Fibroblast of skin of abdomen (primary cell): ENCODE measurements at regions not wholly inside any gene's neighbourhood (a gene's known extent, or its start where the extent isn't known, plus 50 kb on each side); places are given as distances from the start of the nearest gene placed in this dataset.
"Not testable (repeated sequence)": the region's sequence is repeated elsewhere in the genome, so short reads cannot be mapped to it uniquely, and the experiment has no call there.

Experiments used
- DNase-seq: peaks from one replicate; pipeline ENCODE4 v3.0.0-alpha.2; 2013

DNA sequence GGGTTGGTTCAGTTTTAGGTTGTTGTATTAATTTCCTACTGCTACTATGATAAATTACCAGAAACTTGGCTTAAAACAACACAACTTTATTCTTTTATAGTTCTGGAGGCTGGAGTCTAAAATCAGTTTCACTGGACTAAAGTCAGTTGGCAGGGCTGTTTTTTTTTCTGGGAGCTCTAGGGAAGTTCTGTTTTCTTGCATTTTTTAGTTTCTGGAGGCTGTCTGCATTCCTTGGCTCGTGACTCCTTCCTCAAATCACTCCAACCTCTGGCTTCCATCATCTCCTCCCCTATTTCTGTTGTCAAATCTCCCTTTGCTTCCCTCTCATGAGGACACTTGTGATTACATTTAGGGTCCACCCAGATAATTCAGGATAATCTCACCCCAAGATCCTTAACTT, 51.3 kb upstream of the SUB1 start:
- DNase-seq: peak; percentile 32

DNA sequence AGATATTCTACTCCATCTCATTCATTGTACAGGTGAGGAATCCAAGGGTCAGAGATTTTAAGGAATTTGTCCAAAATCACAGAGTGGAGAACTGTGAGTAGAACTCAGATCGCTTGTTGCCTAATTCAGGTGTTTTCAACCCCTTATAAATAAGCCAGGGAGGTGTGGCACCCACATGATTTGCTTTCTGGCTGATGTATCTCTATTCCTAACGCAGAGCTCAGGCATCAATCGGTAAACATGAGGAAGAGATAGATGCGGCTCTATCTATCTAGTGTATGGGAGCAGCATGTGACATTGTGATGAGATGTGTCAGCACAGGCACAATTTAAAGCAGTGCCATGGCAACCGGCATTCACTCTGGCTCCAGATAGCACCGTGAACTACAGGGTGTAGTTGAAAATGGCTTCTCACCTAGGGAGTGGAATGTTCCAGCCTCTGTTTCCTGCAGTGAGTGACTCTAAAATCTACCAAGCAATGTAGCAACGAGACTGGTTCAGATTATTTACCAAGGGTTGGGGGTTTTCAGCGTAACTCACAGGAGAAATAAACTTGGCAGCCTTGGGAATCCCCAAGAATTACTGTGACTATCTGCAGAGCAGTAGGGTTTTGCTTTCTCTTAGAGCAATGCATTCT, 53.4 kb upstream of the SUB1 start:
- DNase-seq: peak; percentile 80

DNA sequence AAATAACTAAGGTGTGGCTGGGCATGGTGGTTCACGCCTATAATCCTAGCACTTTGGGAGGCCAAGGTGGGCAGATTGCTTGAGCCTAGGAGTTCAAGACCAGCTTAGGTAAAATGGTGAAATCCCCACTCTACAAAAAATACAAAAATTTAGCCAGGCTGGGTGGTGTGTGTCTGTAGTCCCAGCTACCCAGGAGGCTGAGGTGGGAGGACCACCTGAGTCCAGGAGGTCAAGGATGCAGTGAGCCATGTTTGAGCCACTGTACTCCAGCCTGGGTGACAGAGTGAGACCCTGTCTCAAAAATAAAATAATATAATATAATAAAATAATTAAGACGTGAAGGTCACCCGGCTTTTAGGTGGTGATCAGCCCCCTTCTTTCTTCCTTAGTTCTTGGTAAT, 58.0 kb upstream of the SUB1 start:
- DNase-seq: not testable (repeated sequence)

DNA sequence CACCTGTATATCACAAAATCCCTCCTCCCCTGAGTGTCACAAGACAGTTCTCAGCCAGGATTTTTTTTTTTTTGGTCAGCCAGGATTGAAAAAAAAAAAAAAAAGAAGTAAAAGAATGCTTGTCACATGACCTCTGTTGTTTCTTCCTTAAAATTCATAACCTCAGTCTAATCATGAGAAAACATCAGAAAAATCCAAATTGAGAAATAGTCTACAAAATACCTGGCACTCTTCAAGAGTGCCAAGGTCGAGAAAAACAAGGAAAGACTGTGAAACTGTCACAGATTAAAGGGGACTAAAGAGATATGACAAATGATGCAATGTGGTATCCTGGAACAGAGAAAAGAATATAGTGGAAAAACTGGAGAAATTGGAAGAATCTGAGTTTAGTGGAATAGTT, 58.5 kb upstream of the SUB1 start:
- DNase-seq: no peak

DNA sequence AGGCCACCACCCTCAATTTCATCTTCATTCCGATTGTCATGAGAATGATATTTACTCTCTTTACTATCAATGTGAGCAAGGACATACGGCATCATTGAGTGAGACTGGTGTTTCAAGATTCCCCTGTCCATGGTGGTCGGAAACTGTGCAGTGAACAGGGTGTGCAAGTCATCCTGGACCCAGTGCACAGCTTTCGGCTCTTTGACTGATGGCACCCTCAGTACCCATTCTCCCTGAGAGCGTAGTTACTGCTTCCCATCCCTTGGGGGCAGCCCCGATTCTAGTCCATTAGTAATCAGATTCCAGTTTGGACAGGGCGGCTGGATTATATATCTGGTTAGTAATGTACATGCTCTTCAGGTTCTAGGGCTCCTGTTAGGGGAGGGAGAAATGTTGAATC, 61.7 kb upstream of the SUB1 start:
- no peak for DNase-seq

DNA sequence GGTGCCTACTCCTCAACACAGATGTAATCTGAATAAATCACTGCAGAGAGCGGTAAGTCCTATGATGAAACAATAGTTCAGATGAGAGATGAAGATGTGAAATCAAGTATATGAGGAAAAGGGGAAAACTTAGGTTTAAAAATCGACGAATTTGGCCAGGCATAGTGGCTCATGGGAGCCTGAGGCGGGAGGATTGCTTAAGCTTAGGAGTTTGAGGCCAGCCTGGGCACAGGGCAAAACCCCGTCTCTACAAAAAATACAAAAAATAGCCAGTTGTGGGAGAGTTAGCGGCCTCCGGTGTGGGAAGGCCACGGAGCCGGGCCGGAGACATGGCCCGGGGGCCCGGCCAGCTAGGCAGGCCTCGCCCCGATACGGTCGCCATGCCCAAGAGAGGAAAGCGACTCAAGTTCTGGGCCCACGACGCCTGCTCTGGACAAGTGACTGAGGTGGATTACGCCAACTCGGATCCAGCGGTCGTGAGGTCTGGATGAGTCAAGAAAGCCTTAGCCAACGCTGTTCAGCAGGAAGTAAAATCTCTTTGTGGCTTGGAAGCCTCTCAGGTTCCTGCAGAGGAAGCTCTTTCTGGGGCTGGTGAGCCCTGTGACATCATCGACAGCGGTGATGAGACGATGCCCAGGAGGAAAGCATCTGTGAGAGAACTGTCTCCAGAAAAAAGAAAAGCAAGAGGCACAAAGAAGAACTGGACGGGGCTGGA, 62.8 kb upstream of the SUB1 start:
- peak; percentile 90 for DNase-seq

DNA sequence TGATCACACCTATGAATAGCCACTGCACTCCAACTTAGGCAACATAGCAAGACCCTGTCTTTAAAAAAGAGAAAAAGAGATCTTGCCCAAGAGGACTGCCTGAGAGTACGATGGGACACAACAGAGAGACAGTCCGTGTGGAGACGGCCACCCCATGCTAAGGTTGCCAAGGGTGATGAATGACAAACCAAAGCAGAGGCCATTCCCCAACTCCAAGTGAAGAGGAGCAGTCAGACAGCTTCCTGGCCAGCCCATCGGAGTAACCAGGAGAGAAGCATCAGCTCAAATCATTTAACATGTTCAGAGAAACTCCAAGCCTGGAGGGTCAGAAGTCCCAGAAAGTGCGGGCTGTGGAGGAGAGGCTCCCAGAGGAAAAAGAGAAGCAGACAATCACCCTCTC, 63.9 kb upstream of the SUB1 start:
- no peak for DNase-seq

DNA sequence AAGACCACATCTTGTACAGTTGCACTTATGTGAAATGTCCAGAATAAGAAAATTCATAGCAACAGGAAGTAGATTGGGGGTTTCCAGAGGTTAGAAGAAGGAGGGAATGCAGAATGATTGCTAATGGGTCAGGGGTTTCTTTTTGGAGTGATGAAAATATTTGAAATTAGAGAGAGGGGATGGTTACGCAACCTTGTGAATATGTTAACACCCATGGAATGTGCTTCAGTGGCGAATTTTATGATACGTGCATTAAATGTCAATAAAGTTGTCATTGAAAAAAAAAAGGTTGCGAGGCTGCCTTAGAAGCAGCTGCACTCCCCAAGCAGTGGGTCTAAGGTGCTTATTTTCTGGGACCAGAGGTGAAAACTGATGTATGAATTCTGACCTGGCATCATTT, 64.4 kb upstream of the SUB1 start:
- DNase-seq: peak; percentile 72

DNA sequence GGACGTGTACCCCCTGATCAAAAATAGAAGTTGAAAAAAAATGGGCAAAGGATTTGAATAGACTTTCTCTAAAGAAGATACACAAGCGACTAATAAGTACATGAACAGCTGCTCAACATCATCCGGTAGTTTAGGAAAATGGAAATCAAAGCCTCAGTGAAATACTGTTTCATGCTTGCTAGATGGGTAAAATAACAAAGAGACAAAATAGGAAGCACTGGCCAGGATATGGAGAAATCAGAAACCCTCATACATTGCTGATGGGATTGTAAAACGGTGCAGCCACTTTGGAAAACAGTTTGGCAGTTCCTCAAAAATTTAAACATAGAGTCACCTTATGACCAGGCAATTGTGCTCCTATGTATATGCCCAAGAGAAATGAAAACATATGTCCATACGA, 65.0 kb upstream of the SUB1 start:
- DNase-seq: peak; percentile 51

DNA sequence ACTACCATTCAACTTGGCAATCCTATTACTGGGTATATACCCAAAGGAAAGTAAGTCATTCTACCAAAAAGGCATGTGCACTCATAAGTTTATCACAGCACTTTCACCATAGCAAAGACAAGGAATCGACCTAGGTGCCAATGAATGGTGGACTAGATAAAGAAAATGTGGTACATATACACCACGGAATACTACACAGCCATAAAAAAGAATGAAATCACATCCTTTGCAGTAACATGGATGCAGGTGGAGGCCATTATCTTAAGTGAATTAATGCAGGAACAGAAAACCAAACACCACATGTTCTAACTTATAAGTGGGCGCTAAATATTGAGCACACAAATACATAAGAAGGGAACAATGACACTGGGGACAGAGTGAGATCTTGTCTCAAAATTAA, 65.8 kb upstream of the SUB1 start:
- no peak for DNase-seq

DNA sequence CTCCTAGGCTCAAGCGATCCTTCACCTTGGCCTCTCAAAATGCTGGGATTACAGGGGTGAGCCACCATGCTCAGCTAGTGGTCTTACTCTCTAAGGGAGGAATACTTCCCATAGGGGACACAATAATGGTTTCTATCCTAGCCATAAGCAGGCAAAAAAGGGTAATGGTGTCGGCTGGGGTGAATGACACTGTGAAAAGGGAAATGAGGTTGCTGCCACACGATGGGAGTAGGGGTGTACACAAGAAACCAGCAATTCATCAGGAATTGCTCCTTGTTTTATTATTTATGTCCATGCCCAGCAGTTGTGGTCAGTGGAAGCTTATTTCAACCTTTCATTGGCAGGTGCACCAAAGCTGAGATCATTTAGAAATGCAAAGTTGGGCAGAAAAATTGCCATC, 70.3 kb upstream of the ZFR start:
- no peak for DNase-seq

DNA sequence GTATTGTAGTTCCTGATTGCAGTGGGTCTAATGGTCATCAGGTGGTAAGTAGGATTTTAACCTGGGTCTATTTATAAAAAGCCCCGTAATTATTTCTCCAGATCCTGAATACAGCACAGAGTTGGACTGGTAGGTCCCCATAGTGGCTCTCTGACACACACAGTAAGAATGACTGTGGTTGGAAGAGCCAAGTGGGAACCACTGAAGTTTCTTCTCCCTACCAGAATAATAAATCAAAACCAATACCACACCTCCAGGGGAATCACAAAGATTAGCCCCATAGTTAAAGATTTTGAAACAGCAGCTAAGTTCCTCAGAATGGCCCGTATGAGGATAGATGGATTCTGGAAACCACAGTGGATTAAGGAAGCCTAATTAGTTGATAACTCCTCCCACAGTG, 68.4 kb upstream of the ZFR start:
- DNase-seq: peak; percentile 75

DNA sequence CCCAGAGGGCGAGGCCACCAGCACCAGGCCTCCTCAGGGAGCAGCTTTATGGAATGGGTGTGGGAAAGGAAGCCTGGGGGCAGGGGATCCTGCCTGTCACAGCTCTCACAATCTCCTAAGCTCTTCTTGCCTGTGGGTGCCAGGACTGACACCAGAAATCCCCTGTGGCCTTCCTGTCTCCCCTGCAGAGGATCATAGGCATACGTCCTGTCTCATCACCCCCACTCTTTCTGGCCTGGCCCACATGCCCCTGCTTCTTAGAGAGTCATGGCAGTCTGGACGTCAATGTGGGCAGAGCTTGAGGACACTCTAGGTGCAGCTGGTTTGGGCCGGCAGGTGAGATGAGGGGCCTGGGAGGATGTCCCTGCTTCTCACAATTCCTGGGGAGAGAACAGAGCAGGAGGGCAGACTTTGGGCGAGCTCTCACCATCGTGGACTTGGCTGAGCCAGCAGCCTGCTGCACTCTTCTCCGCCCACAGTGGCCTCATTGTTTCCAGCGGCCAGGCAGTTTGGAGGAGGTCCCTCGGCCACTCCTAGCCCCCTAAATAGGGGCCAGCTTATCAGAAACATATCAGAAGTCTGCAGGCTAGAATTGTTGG, 67.3 kb upstream of the ZFR start:
- DNase-seq: no peak

DNA sequence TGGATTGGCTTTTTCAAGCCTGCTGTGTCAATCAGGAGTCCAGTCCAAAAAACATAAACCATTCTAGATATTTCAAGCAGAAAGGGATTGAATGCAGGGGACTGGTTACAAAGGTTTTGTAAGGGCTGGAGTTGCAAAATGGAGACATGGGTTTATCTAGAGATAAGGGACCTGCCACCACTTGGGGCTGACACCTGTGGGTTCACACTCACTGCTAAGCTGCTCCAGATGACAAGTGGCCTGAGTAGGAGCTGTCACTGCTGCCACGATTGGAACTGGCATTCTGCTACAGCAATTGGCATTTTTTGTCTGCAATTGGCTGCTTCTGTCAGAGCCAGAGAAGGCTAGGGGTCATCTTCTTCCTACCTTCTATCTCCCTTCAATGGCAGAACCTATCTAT, 66.3 kb upstream of the ZFR start:
- DNase-seq: no peak

DNA sequence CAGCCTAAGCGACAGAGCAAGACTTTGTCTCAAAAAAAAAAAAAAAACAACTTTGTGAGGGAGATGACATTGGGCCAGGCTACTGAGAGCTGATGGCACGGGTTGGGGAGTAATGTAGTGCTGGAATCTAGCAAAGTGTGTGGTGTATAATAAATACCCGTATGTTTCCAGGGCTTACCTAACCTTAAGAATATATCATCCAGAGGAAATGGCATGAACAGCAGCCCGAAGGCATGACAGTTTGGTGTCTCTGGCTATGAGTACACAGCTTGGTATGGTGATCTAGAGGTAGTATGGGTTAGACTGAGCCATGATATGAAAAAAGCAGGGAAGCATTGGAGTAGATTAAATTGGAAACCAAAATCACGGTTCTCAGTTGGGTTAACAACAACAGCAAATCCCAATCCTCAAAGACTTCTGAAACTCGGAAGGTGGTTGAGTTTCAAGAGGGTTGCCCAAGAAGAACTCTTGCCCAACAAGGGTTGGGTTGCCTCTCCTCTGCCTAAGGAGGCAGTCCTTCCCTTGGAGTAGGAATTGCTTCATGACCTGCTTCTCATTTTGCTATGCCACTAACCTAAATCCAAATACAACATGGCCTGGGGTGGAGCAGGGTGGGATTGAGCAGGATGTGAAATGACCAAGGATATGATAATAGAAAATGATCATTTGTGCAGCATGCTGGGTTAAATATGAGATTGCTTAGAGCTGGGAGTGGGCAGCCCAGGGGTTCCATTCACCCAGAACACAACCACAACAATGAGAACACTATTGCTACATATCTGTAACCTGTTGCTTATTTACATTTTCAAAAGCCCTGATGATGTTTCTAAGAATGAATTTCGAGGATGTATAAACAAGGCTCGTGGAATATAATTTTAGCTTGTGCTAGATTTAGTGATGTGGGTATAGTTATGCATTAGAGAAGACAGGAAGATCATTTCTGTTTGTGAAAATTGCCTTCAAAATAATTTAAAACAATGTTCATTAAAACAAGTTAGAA, 64.6 kb upstream of the ZFR start:
- DNase-seq: peak; percentile 37

DNA sequence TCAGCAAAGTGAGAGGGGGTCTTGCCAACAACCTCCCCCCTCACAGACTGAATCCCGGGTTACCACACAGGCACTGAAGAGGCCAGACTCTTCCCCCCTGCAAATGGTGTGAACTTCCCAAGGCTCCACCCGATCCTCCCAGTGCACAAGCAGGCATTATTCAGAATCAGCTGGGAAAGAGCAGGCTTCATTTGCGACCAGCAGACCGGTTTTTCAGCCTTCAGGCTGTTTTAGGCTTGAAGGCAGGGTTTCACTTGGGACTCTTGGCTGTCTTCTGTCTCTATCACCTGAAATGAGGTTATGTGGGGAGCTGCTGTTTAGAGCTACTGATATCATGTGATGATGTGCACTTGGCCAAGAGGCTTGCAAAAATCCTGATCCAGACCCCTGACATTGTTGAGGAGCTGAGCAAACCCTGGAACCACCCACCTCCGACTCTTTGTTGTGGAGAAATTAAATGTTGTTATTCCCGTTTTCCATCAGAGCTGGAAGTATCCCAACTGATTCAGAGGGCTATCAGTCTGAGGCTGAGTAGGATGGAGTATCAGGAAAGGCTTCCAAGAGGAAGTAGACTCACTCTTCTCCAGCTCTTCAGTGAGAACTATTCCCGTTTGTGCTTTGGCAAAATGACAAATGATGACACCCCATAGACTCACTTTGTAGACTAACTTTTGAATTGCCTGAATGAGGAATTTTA, 63.3 kb upstream of the ZFR start:
- DNase-seq: peak; percentile 98

DNA sequence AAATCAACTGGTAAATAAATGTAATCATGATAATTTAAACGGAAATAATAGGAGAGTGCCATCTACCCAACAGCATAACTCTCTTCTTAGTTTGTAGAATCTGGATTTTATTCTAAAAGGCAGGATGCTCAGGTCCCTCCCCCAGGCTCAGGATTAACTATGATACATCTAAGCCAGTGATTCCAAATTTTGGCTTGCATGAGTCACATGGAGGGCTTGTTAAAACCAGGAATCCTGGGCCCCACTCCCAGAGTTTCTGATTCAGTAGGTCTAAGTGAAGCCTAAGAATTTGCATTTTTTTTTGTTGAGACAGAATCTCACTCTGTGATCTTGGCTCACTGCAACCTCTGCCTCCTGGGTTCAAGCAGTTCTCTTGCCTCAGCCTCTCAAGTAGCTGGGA, 62.3 kb upstream of the ZFR start:
- DNase-seq: peak; percentile 97

DNA sequence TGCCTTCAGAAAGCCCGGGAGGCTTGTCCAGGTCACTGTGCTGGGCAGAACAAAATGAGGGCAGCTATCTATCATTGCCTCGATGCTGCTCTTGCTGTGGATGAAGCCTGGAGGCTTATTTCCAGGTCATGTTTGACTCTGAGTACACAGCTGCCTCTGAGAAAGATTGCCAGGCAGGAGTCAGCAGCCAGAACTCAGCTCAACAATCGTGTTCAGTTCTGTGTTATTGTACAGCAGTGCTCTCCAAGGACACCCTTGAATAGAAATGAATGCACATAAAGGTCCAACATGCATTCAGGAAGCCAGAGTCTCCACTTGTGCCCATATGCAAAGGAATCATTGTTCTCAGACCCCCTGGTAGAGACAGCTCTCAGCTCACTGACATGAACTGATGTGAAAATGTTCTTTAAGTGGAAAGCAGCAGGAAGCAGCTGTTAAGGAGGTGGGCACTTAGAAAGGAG, 61.7 kb upstream of the ZFR start:
- DNase-seq: no peak

DNA sequence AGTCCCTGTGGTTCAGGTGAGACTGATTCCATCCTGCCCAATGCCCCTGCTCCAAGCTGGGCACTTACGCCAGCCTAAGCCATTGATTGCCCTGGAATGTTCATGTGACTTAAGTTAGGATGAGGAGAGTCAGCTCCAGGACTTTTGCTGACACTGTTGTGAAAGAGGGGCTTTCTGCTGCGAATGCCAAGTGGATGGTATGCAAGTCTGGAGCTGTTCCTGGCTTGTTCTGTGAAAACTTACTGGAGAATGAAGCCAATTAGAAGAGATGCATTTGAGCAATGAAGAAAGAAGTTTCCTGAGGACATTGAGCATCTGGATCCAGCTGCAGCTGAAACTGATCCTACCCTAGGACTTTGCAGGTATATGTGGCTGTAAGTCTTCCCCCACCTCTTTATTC, 61.2 kb upstream of the ZFR start:
- peak; percentile 84 for DNase-seq

DNA sequence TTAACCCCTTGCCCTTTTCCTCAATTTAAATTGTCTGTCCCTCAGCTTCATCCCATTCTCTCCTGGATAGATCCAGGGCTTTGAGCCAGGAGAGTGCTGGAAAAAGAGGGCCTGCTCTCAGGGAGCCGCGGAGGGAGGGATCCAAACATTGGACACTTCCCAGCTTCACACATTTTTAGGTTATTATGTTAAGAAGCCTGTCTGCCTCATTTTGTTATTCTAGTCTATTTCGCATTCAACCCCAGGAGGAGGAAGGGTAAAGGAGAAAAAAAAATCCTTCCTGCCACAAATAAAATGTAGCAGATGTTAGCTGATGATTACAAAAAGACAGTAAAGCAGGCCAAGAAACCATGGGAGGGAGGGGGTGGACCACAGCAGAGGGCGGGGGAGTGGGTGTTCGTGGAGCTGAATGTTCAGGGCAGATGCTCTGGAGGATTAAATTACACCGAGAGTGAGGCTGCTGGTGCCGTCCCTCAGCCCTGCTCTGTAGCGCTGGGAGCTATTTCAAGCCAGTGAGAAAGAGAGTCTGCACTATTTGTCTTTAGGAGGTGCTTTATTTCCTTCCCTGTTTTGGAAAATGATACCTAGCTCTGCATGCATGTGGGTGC, 60.6 kb upstream of the ZFR start:
- peak; percentile 99 for DNase-seq

DNA sequence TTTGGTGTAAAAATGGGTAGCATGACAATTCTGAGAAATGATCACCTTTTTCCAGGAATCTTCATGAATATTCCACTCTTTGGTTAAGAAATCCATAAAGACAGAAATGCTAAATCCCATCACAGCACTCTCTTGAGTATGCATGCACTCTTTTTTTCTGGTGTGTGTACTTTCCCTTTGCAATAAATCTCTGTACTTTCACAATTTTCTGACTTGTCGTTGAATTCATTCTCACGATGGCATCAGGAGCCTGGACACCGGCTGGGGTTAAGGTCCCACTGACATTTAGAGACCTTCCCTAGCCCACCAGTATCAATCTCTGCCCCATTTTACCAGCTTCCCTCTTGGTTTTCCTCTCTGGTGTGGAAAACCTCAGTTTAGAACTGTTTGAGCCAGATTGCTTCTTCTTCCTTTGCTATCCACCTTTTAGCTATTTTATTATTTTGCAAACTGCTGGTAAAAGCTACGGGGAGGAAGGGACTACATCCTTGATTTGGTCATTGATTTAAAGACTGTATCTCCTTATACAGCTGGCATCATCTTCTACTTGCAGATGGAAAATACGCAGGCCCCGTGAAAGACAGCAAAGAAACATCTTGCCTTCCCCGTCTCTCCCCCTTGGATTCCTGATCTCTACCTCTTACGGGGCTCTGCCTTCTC, 59.9 kb upstream of the ZFR start:
- DNase-seq: no peak
